Erythroblast (primary cell): ENCODE measurements at regions not wholly inside any gene's neighbourhood (a gene's known extent, or its start where the extent isn't known, plus 50 kb on each side); places are given as distances from the start of the nearest gene placed in this dataset.

ENCODE experiments used
- DNase-seq, 2 experiments: peaks; one replicate each; lab custom pipeline; 2025; lab: John Stamatoyannopoulos, UW
- GATA1 ChIP-seq: IDR thresholded peaks from 2 replicates; pipeline ENCODE4 v1.6.1; 2011; ENCODE audit warnings: low read depth, mild to moderate bottlenecking, control low read depth, low read length, moderate library complexity
- POLR2A ChIP-seq: IDR thresholded peaks from 2 replicates; pipeline ENCODE4 v1.6.1; 2011; ENCODE audit warnings: mild to moderate bottlenecking, low read length

- no peak for DNase-seq
These were observed 108.6 kb upstream of the GPC1 start for GRCh38 chr2:240326886-240327285.

GRCh38 chr2:240327566-240327965 lies 107.9 kb upstream of the GPC1 start:
- TF ChIP-seq POLR2A (no peak), GATA1 (no peak)
- DNase-seq: no peak

More at GRCh38 chr2:240326886-240327285, 108.6 kb upstream of the GPC1 start:
- TF ChIP-seq GATA1 (no peak), POLR2A (no peak)

DNA sequence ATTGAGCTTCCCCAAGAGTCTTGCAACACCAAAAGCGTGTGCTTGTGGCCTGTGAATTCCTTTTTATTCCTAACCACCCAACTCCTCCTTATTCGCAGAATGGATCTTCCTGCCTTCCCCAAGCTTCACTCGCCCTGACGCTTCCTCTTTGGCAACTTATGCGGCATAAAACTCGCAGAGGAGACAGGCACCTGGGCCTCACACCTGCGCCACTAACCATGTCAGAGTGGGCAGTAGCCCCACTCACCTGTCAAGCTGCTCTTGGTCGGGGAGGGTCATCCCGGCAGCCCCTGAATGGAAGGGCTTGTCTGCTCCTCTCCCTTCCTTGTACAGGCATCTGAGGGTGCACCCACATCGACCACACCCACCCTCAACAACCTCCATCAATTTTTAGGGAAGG lies 106.9 kb upstream of the GPC1 start:
- no peak for DNase-seq
- TF ChIP-seq POLR2A (no peak), GATA1 (no peak)

DNA sequence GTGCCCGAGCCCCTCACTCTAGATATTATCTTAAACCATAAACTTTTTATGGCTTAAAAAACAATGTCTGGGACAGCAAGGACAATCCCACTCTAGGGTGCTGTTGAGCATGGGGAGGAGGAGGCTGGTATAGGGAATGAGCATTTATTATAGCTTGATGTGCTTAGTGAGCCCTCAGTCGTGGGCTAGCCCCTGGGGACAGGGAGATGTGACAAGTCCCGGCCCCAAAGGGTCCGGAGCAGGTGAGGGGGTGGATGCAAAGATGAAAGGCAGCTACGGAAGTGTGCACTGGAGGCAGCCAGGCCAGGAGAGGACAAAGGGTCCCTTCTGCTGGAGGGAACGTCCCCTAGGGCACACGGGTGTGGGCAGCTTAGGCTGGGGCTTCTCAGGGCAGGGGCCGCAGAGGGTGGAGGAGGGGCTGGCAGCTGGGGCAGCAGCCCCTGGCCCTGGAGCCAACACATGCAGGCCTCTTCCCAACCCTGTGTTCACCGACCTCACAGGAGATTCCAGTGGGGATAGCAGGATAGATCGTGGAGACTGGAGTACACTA lies 106.3 kb upstream of the GPC1 start:
- TF ChIP-seq POLR2A: no peak
- TF ChIP-seq GATA1: no peak

GRCh38 chr2:240329778-240330177 lies 105.7 kb upstream of the GPC1 start:
- TF ChIP-seq POLR2A (no peak), GATA1 (no peak)
- DNase-seq: no peak

More for the DNA sequence above, 106.3 kb upstream of the GPC1 start:
- DNase-seq: no peak

GRCh38 chr2:240333985-240334384 lies 101.5 kb upstream of the GPC1 start:
- no peak for DNase-seq

GRCh38 chr2:240335061-240335460 lies 100.4 kb upstream of the GPC1 start:
- DNase-seq: no peak
- no peak for TF ChIP-seq POLR2A
- no peak for TF ChIP-seq GATA1

More at GRCh38 chr2:240333985-240334384, 101.5 kb upstream of the GPC1 start:
- TF ChIP-seq GATA1 (no peak), POLR2A (no peak)

GRCh38 chr2:240336820-240337427 lies 98.5 kb upstream of the GPC1 start:
- DNase-seq: no peak
- no peak for TF ChIP-seq GATA1
- no peak for TF ChIP-seq POLR2A

DNA sequence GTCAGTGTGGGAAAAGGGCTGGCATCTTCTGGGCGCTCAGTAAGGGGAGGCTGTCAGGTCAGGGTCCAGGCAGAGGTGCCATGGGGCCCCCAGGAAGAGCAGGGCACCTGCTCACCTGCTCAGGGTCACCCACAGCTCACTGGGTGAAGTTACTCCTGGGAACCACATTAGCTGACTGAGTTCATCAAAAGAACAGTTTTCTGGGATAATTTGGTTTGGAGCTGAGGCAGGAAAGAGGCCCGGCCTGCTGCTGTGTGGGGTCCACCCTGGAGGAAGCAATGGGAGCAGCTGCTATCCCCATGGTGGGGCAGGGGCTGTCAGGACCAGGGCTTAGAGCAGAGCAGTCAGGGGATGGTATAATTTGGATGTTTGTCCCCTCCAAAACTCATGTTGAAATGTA lies 97.2 kb upstream of the GPC1 start:
- no peak for DNase-seq
- TF ChIP-seq GATA1 (no peak), POLR2A (no peak)

DNA sequence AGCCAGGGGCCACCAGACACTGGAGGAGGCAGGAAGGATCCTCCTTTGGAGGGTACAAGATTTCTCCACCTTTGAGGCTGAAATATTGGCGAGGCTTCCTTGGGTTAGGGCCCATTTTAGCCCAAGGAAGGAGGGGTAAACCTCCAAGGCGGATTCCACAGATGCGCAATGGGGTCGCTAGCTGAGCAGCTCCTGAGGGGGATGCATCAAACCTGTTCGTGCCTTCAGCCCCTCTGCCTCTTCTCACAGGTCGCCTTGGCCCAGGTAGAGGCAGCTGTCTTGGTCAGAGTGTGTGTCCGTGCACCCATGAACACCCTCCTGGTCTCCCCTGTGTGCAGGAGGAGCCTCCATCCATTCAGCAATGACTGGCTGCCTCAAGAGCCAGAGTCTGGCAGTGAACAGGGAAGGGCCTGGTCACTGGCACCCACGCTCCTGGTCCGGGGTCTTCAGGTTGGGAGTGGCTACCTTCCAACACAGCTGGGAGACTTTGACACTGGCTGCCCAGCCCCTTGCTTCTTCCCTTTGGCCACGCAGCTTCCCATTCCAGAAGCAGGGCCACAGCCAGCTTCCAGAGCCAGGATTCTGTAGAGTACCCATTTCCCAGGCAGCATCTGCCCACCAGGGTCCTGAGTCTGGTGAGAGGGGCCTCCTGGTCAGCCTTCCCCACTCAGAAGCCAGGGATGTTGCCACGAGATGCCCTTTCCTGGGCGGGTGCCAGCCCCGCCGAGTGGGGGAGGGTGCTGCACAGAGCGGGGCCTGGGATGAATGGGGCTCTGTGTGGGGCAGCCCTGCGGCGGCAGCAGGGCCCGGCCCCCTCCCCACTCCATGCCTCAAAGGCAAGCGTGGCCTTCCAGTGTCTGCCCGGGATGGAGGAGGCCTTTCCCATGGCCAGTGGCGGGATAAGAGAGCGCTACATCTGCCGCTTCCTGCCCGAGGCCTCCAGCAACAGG lies 95.8 kb upstream of the GPC1 start:
- TF ChIP-seq GATA1 (no peak), POLR2A (no peak)
- no peak for DNase-seq

DNA sequence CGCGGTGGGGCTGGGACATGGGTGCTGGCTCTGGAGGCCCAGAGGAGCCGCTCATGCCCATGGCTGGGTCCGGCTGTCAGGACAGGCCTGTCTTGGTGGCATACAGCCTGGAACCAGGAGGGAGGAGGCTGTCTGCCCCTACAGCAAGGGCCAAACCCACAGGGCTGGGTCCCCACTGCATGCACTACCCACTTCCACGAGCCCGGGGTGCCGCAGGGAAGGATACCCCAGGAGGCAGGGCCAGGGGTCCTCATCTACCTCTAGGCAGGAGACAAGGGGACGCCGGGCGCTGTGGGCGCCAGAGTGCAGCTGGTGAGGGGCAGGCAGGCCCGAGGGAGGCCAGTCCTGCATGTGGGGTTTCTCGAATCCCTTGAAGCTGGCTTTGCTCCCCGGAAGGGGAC lies 95.1 kb upstream of the GPC1 start:
- no peak for DNase-seq

DNA sequence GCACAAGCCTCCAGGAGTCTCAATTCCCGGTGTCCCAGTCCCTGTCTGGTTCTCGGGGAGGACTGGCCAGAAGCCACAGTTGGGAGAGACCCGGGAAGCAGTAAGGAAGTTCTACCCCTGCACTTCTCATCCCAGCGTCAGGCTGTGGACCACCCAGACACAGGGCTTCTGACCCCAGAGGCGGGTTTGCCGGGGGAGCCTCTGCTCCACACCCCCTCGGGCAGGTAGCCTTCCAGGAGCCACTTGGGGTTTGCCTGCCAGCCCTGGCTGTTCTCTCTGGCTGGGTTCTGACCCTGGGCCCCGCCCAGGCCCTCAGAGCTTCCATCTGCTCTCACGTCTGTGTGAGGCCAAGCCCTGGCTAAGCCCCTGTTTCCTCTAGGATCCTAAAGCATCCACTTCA lies 94.4 kb upstream of the GPC1 start:
- DNase-seq: no peak

More for the DNA sequence above, 95.1 kb upstream of the GPC1 start:
- no peak for TF ChIP-seq POLR2A
- no peak for TF ChIP-seq GATA1

GRCh38 chr2:240343548-240343947 lies 91.9 kb upstream of the GPC1 start:
- no peak for TF ChIP-seq GATA1
- no peak for DNase-seq

More for the DNA sequence above, 94.4 kb upstream of the GPC1 start:
- TF ChIP-seq POLR2A (no peak), GATA1 (no peak)

DNA sequence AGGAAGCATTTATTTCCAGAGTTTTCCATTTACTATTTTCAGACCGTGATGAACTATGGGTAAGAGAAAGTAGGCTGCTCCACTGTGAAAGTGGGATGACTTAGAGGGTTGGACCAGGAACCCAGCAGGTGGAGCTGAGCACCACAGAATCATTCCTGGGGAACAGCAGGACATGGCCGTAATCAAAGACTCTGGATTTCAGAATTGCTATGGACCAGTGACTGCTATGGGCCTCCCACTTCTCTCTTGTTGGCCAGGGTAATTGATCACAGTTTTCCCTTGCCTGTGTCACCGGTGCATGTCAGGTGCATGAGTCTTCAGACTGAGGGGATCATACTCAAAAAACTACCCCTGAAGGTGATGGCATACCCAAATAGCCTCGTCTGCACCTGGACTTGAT lies 90.6 kb upstream of the GPC1 start:
- TF ChIP-seq GATA1: no peak
- no peak for TF ChIP-seq POLR2A
- no peak for DNase-seq
